Neutrophil (primary cell): ENCODE measurements at regions not wholly inside any gene's neighbourhood (a gene's known extent, or its start where the extent isn't known, plus 50 kb on each side); places are given as distances from the start of the nearest gene placed in this dataset.

Experiments used
- H3K27ac ChIP-seq: fragments of 200-600 bp; sonication (generic); 2 replicates; pipeline ENCODE4 v1.5.1; 2016; ENCODE audit warnings: mild to moderate bottlenecking, moderate library complexity
- H3K27me3 ChIP-seq: fragments of 200-600 bp; sonication (generic); 2 replicates; pipeline ENCODE4 v1.6.0; 2016; ENCODE audit warnings: mild to moderate bottlenecking
- H3K36me3 ChIP-seq: fragments of 200-600 bp; sonication (generic); 2 replicates; pipeline ENCODE4 v1.5.1; 2017
- H3K4me1 ChIP-seq, 2 experiments: fragments of 200-600 bp in 1 of 2; sonication (generic) in 1 of 2; 1 replicate in 1 of 2; 2 replicates in 1 of 2; pipeline versions ENCODE4 v1.5.1 to v1.6.1; 2013 to 2016; ENCODE audit warnings: low read depth in 1 of 2, low read length in 1 of 2, mild to moderate bottlenecking in 1 of 2, moderate library complexity in 1 of 2; ENCODE audit not compliant: control insufficient read depth in 1 of 2, insufficient read depth in 1 of 2
- H3K4me3 ChIP-seq, 2 experiments: fragments of 200-600 bp in 1 of 2; sonication (generic) in 1 of 2; 1 replicate in 1 of 2; 2 replicates in 1 of 2; pipeline ENCODE4 v1.5.1; 2013 to 2016; ENCODE audit warnings: low read depth in 1 of 2, low read length in 1 of 2, mild to moderate bottlenecking in 1 of 2, moderate library complexity in 1 of 2
- H3K9me3 ChIP-seq: fragments of 200-600 bp; sonication (generic); 2 replicates; pipeline ENCODE4 v1.5.1; 2016
- TF ChIP-seq, protein P1 (sequence below): fragments of 200-600 bp; sonication (generic); IDR thresholded peaks from 2 replicates; pipeline ENCODE4 v1.5.1; 2016; ENCODE audit warnings: antibody characterized with exemption

DNA sequence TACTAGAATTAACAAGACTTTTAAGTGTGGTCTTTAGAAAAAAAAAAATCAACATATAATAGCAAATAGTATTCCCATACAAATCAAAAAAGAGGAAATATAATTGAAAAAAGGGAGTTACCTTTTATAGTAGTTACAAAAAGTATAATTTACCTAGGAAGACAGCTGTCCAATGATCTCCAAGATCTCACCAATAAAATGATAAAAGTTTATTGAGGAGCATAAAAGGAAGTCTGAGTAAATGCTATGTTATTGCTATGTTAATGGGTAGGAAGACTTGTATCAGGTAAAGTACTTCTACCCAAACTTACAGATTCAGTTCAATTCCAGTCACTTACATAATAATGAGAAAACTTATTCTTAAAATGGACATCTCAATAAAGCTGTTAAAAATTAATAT lies 379.0 kb upstream of the TPM1 start:
- H3K4me3 ChIP-seq: no peak overlapping the region
- no peak overlapping the region for H3K27ac ChIP-seq
- no peaks in the 10 kb centered on the region for H3K27me3 ChIP-seq
- TF ChIP-seq, protein P1, sequence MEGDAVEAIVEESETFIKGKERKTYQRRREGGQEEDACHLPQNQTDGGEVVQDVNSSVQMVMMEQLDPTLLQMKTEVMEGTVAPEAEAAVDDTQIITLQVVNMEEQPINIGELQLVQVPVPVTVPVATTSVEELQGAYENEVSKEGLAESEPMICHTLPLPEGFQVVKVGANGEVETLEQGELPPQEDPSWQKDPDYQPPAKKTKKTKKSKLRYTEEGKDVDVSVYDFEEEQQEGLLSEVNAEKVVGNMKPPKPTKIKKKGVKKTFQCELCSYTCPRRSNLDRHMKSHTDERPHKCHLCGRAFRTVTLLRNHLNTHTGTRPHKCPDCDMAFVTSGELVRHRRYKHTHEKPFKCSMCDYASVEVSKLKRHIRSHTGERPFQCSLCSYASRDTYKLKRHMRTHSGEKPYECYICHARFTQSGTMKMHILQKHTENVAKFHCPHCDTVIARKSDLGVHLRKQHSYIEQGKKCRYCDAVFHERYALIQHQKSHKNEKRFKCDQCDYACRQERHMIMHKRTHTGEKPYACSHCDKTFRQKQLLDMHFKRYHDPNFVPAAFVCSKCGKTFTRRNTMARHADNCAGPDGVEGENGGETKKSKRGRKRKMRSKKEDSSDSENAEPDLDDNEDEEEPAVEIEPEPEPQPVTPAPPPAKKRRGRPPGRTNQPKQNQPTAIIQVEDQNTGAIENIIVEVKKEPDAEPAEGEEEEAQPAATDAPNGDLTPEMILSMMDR: no peak
- H3K36me3 ChIP-seq: no peaks in the 10 kb centered on the region
- H3K9me3 ChIP-seq: no peaks in the 10 kb centered on the region
- H3K4me1 ChIP-seq: no peaks in the 10 kb centered on the region

DNA sequence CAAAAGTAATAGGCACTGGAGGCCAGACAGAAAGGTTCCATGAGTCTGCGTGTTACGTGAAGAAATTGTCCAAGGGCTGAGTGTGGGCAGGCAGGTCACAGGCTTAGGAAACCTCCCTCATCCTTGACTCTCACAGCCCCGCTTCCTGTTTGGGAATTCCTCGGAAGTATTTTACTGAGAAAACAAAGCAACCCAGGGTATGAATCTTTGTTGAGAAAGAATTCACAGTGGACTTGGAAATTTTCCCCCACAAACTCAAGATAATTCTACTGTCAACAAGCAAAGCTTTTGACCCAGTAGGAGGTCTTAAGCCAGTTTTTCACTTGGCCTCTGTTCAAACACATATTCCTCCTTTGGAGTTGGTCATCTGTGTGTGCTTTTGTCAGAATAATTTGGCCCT lies 377.1 kb upstream of the TPM1 start:
- H3K4me3 ChIP-seq: no peak overlapping the region
- H3K27me3 ChIP-seq: no peaks in the 10 kb centered on the region
- no peaks in the 10 kb centered on the region for H3K36me3 ChIP-seq
- TF ChIP-seq, protein P1: no peak
- no peaks in the 10 kb centered on the region for H3K9me3 ChIP-seq
- no peaks in the 10 kb centered on the region for H3K4me1 ChIP-seq
- no peak overlapping the region for H3K27ac ChIP-seq

DNA sequence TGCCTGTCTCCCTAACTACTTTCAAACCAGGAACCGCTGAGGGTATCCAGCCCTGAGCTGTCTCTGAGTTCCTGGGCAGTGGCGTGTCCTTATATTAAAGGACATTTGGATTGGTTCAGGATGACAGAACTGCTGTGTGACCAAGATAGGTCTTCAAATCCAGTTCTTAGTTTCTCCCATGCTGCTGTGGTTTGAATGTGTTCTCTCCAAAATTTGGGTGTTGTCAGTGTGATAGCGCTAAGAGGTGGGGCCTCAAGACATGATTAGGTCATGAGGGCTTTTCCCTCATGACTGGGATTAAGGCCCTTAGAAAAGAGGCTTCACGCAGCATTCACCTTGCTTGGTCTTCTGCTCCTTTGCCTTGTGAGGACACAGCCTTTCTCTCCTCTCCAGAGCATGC lies 376.5 kb upstream of the TPM1 start:
- Histone ChIP-seq H3K27me3 (no peaks in the 10 kb centered on the region), H3K9me3 (no peaks in the 10 kb centered on the region), H3K4me1 (no peaks in the 10 kb centered on the region), H3K36me3 (no peaks in the 10 kb centered on the region), H3K27ac (no peak overlapping the region), H3K4me3 (no peak overlapping the region)
- TF ChIP-seq, protein P1: no peak

DNA sequence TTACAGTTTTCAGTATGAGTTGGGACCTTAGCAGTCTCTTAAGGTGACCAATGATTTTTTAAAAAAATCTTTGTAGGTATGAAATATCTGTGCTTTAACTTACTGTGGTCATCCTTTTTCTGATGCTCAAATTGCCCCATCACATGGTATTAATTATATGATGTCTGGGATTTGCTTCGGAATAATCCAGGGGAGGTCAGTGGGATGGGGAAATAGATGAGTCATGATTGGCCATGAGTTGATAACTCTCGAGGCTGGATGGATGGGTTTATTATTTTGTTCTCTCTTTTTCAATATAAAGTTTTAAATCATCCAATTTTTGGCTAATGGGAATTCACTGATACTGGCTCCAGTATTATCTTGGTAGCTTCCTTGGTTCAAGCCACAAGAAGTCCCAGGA lies 370.3 kb upstream of the TPM1 start:
- TF ChIP-seq, protein P1: no peak
- H3K9me3 ChIP-seq: no peaks in the 10 kb centered on the region
- no peaks in the 10 kb centered on the region for H3K4me1 ChIP-seq
- H3K27me3 ChIP-seq: no peaks in the 10 kb centered on the region
- H3K4me3 ChIP-seq: no peak overlapping the region
- H3K36me3 ChIP-seq: no peaks in the 10 kb centered on the region
- H3K27ac ChIP-seq: no peak overlapping the region

DNA sequence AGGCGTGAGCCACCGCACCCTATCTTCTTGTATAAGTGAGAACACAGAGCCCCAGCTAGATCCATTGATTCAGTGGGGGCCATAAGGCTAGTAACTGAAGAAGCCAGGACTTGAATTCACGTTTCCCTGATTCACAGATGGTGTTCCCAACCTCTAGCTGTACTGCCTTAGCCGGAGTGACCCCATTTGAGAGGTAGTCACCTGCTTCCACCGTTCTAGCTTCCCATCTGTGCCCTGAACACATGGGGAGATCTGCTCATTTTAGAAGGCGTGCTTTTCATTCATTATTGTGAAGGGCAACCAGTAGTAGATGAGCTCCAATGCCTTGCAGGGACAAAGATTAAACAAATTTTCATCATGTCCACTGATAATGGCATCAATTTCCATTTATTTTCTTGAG lies 365.7 kb upstream of the TPM1 start:
- TF ChIP-seq, protein P1: no peak
- H3K27me3 ChIP-seq: no peaks in the 10 kb centered on the region
- no peak overlapping the region for H3K4me3 ChIP-seq
- no peaks in the 10 kb centered on the region for H3K4me1 ChIP-seq
- H3K27ac ChIP-seq: no peak overlapping the region
- H3K36me3 ChIP-seq: no peaks in the 10 kb centered on the region
- no peaks in the 10 kb centered on the region for H3K9me3 ChIP-seq
